CD8-positive, alpha-beta memory T cell (primary cell): ENCODE measurements at regions not wholly inside any gene's neighbourhood (a gene's known extent, or its start where the extent isn't known, plus 50 kb on each side); places are given as distances from the start of the nearest gene placed in this dataset.

ENCODE experiments used
- CTCF ChIA-PET: fragments of 350-600 bp; sonication (Branson Sonifier 250); formaldehyde crosslinking; loops from one replicate; lab custom pipeline; 2021; ENCODE audit warnings: antibody characterized with exemption; lab: Charles Lee
- POLR2A ChIA-PET: fragments of 350-600 bp; sonication (Branson Sonifier 250); formaldehyde crosslinking; loops from one replicate; lab custom pipeline; 2021; ENCODE audit warnings: antibody characterized with exemption; lab: Charles Lee
- DNase-seq, 5 donors: peaks; one replicate each; pipeline versions ENCODE4 v3.0.0 to v3.0.0-alpha.2; 2020 to 2022; ENCODE audit warnings: mixed read lengths in 1 of 5
- H3K27ac ChIP-seq: one replicate; pipeline ENCODE4 v1.7.0; 2013; ENCODE audit warnings: low read depth, mild to moderate bottlenecking, low read length, moderate library complexity
- H3K27me3 ChIP-seq: 2 replicates; pipeline ENCODE4 v1.7.0; 2013; ENCODE audit warnings: low read length, mild to moderate bottlenecking; ENCODE audit not compliant: insufficient read depth, poor library complexity, severe bottlenecking
- H3K36me3 ChIP-seq: 2 replicates; pipeline ENCODE4 v1.7.0; 2013; ENCODE audit warnings: mild to moderate bottlenecking, low read length, moderate library complexity; ENCODE audit not compliant: insufficient read depth
- H3K4me1 ChIP-seq: 2 replicates; pipeline ENCODE4 v1.7.0; 2013; ENCODE audit warnings: mild to moderate bottlenecking, low read length, moderate library complexity; ENCODE audit not compliant: insufficient read depth
- H3K4me3 ChIP-seq: 2 replicates; pipeline ENCODE4 v1.7.0; 2013; ENCODE audit warnings: mild to moderate bottlenecking, low read length
- H3K9me3 ChIP-seq: 2 replicates; pipeline ENCODE4 v1.7.0; 2013; ENCODE audit warnings: mild to moderate bottlenecking, low read length
- H3K27ac Mint-ChIP-seq, 8 donors: one replicate each; pipeline ENCODE4 v1.8.0; 2020 to 2021; ENCODE audit warnings: mixed read lengths in 8 of 8, mild to moderate bottlenecking in 6 of 8, inconsistent platforms in 3 of 8, moderate library complexity in 3 of 8
- H3K27me3 Mint-ChIP-seq, 2 donors: one replicate each; pipeline ENCODE4 v1.8.0; 2020 to 2021; ENCODE audit warnings: mixed read lengths in 2 of 2, mild to moderate bottlenecking in 1 of 2, moderate library complexity in 1 of 2
- H3K36me3 Mint-ChIP-seq, 3 donors: one replicate each; pipeline ENCODE4 v1.8.0; 2020 to 2021; ENCODE audit warnings: mixed read lengths in 3 of 3, inconsistent platforms in 1 of 3, mild to moderate bottlenecking in 1 of 3
- H3K4me1 Mint-ChIP-seq, 3 donors: one replicate each; pipeline ENCODE4 v1.8.0; 2020 to 2021; ENCODE audit warnings: mixed read lengths in 3 of 3, inconsistent platforms in 1 of 3, mild to moderate bottlenecking in 1 of 3
- H3K4me3 Mint-ChIP-seq, 7 donors: one replicate each; pipeline ENCODE4 v1.8.0; 2020 to 2021; ENCODE audit warnings: mixed read lengths in 7 of 7, mild to moderate bottlenecking in 6 of 7, moderate library complexity in 4 of 7, inconsistent platforms in 2 of 7
- H3K9me3 Mint-ChIP-seq, 5 donors: one replicate each; pipeline ENCODE4 v1.8.0; 2020 to 2022; ENCODE audit warnings: mixed read lengths in 5 of 5, mild to moderate bottlenecking in 3 of 5, moderate library complexity in 2 of 5, inconsistent platforms in 1 of 5

GRCh38 chr2:15731889-15732271 lies 140.2 kb downstream of the DDX1 start:
- peaks cover 0 to 12% of the 10 kb centered on the region in 2 donors for H3K27me3 Mint-ChIP-seq
- no peaks in the 10 kb centered on the region for H3K36me3 Mint-ChIP-seq
- no peaks in the 10 kb centered on the region for H3K4me1 Mint-ChIP-seq
- no peaks in the 10 kb centered on the region for H3K9me3 ChIP-seq
- no peak overlapping the region for H3K27ac Mint-ChIP-seq
- H3K4me3 Mint-ChIP-seq, result no peak overlapping the region
- CTCF ChIA-PET, result no interaction called here
- POLR2A ChIA-PET, result no interaction called here
- H3K27ac ChIP-seq, result no peak overlapping the region
- H3K4me3 ChIP-seq, result no peak overlapping the region
- no peaks in the 10 kb centered on the region for H3K9me3 Mint-ChIP-seq
- no peaks in the 10 kb centered on the region for H3K27me3 ChIP-seq
- H3K36me3 ChIP-seq, result no peaks in the 10 kb centered on the region
- no peak for DNase-seq
- H3K4me1 ChIP-seq, result no peaks in the 10 kb centered on the region

GRCh38 chr2:15732341-15733077 lies 140.8 kb downstream of the DDX1 start:
- Histone ChIP-seq H3K4me1 (no peaks in the 10 kb centered on the region), H3K36me3 (no peaks in the 10 kb centered on the region), H3K4me3 (no peak overlapping the region), H3K27ac (no peak overlapping the region), H3K27me3 (no peaks in the 10 kb centered on the region), H3K9me3 (no peaks in the 10 kb centered on the region)
- no peak overlapping the region for H3K27ac Mint-ChIP-seq
- H3K36me3 Mint-ChIP-seq, result no peaks in the 10 kb centered on the region
- no peaks in the 10 kb centered on the region for H3K4me1 Mint-ChIP-seq
- peaks cover 0 to 12% of the 10 kb centered on the region in 2 donors for H3K27me3 Mint-ChIP-seq
- ChIA-PET POLR2A (no interaction called here), CTCF (no interaction called here)
- H3K9me3 Mint-ChIP-seq, result no peaks in the 10 kb centered on the region
- no peak overlapping the region for H3K4me3 Mint-ChIP-seq
- DNase-seq, result no peak

GRCh38 chr2:15733867-15734673 lies 142.4 kb downstream of the DDX1 start:
- Histone ChIP-seq H3K9me3 (no peaks in the 10 kb centered on the region), H3K4me3 (no peak overlapping the region), H3K36me3 (no peaks in the 10 kb centered on the region), H3K27ac (no peak overlapping the region), H3K4me1 (no peaks in the 10 kb centered on the region), H3K27me3 (no peaks in the 10 kb centered on the region)
- no peak for DNase-seq
- H3K9me3 Mint-ChIP-seq, result no peaks in the 10 kb centered on the region
- H3K27ac Mint-ChIP-seq, result no peak overlapping the region
- ChIA-PET CTCF (no interaction called here), POLR2A (no interaction called here)
- H3K4me3 Mint-ChIP-seq, result no peak overlapping the region
- no peaks in the 10 kb centered on the region for H3K4me1 Mint-ChIP-seq
- peaks cover 0 to 12% of the 10 kb centered on the region in 2 donors for H3K27me3 Mint-ChIP-seq
- H3K36me3 Mint-ChIP-seq, result no peaks in the 10 kb centered on the region

GRCh38 chr2:15734674-15735483 lies 143.2 kb downstream of the DDX1 start:
- ChIA-PET CTCF (no interaction called here), POLR2A (no interaction called here)
- Histone ChIP-seq H3K4me1 (no peaks in the 10 kb centered on the region), H3K36me3 (no peaks in the 10 kb centered on the region), H3K27ac (no peak overlapping the region), H3K9me3 (no peaks in the 10 kb centered on the region), H3K4me3 (no peak overlapping the region), H3K27me3 (no peaks in the 10 kb centered on the region)
- DNase-seq, result no peak
- H3K27ac Mint-ChIP-seq, result no peak overlapping the region
- no peaks in the 10 kb centered on the region for H3K9me3 Mint-ChIP-seq
- no peaks in the 10 kb centered on the region for H3K36me3 Mint-ChIP-seq
- H3K4me1 Mint-ChIP-seq, result no peaks in the 10 kb centered on the region
- no peak overlapping the region for H3K4me3 Mint-ChIP-seq
- peaks cover 0 to 12% of the 10 kb centered on the region in 2 donors for H3K27me3 Mint-ChIP-seq

- H3K4me1 ChIP-seq, result no peaks in the 10 kb centered on the region
- ChIA-PET POLR2A (no interaction called here), CTCF (no interaction called here)
- H3K9me3 Mint-ChIP-seq, result peaks cover 0 to 2% (median 0%) of the 10 kb centered on the region in 5 donors
- no peak overlapping the region for H3K27ac Mint-ChIP-seq
- peaks cover 3 to 12% of the 10 kb centered on the region in 2 donors for H3K27me3 Mint-ChIP-seq
- H3K4me1 Mint-ChIP-seq, result no peaks in the 10 kb centered on the region
- no peaks in the 10 kb centered on the region for H3K36me3 Mint-ChIP-seq
- H3K36me3 ChIP-seq, result no peaks in the 10 kb centered on the region
- no peak overlapping the region for H3K27ac ChIP-seq
- no peak overlapping the region for H3K4me3 ChIP-seq
- no peak overlapping the region for H3K4me3 Mint-ChIP-seq
- no peak for DNase-seq
- no peaks in the 10 kb centered on the region for H3K9me3 ChIP-seq
- H3K27me3 ChIP-seq, result no peaks in the 10 kb centered on the region
These were observed 144.0 kb downstream of the DDX1 start for GRCh38 chr2:15735484-15736326.

GRCh38 chr2:15736396-15737180 lies 144.9 kb downstream of the DDX1 start:
- Mint-ChIP-seq H3K36me3 (no peaks in the 10 kb centered on the region), H3K4me3 (no peak overlapping the region), H3K27ac (no peak overlapping the region), H3K4me1 (no peaks in the 10 kb centered on the region), H3K27me3 (peaks cover 4 to 5% of the 10 kb centered on the region in 2 donors), H3K9me3 (peaks cover 0 to 7% (median 2%) of the 10 kb centered on the region in 5 donors)
- ChIA-PET POLR2A (no interaction called here), CTCF (no interaction called here)
- Histone ChIP-seq H3K27me3 (no peaks in the 10 kb centered on the region), H3K9me3 (no peaks in the 10 kb centered on the region), H3K36me3 (no peaks in the 10 kb centered on the region), H3K27ac (no peak overlapping the region), H3K4me3 (no peak overlapping the region), H3K4me1 (no peaks in the 10 kb centered on the region)
- DNase-seq, result no peak
